ENCODE measurements at regions not wholly inside any gene's neighbourhood (a gene's known extent, or its start where the extent isn't known, plus 50 kb on each side); places are given as distances from the start of the nearest gene placed in this dataset.

DNA sequence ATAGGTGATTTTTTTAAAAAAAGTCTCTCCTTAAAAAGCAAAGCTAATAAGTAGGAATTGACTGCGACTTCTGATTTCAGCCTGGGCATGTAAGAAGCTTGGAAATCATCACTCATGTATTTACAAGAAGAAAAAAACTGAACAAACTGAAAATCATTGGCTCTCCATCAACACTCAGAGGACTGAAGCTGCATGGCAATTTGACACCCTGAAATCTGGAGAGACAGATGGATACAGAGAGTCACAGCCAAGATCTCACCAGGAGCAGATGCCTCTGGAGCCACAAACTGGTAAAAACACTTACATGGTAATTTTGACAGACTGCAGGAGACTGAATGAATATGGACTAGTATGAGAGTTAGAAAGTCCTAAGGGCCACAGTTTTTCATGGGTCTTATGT is 191.2 kb upstream of the TCF21 start:
- ATAC-seq, result no peak

DNA sequence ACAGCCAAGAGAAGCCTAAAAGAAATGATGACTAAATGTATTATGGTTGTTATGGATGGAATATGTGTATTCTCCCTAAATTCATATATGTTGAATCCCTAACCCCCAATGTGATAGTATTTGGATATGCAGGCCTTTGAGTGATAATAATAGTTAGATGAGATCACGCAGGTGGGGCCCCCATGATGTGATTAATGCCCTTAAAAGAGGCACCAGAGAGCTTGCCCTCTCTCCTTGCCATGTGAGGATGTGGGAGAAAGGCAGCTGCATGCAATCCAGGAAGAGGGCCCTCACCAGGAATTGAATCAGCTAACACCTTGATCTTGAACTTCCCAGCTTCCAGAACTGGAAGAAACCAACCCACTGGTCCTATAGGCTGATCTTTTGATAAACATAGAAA is 190.6 kb upstream of the TCF21 start:
- ATAC-seq, result no peak

DNA sequence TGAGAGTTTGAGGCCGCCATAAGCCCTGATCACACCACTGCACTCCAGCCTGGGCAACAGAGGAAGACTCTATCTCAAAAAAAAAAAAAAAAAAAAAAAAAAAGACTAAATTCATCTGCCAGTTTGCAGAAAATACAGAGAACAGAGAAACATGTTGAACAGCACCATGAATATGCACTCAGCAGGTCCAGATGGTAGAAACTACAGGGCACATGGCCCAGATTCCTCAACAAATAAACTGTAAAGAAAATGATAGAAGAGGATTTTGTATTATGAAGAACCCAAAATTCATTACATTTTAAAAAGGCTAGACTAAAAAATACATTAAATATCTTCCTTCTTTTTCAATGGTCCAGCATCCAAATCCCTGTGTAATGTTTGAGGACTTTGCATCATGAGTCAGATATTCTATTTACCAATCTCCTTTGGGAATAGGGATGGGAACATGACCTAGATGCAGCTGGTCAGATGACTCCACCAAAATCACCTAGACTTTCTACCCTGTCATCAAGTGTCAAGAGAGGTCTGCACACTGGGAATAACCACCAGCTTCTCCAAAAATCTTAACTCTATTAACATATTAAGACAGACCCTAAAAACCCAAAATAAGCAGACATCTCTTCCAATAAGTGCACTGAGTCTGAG is 189.1 kb upstream of the TCF21 start:
- no peak for ATAC-seq

DNA sequence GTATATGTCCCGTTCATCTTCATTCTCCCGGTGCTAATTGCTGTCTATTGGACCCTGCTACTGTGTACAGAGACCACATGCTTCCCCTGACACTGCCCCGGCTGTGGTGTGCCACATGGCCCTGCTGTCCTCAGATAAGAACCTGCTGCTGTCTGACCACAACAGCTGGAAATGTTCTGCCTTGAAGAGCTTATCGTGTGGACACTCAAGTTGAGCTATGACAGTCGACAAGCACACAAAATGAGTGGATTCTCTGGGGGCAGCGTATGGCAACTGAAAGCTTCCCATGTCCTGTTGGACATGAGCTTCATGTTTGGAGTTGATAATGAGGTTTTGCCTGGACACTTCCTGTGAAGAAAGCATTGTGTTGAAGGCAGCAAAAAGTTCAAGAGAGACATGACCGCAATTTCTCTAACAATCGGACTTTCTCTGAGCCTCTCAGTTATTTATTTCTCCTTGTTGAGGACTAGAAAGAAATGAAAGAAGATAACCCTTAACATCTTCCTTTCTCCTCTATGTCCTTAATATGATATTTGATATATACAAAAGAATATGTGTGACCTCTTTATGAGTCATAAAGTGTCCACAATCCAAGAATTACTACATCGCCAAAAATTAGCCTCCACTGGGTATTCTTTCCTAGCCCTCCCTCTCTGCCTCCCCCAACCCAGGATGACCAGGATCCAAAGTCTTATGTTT is 187.1 kb upstream of the TCF21 start:
- ATAC-seq, result no peak

DNA sequence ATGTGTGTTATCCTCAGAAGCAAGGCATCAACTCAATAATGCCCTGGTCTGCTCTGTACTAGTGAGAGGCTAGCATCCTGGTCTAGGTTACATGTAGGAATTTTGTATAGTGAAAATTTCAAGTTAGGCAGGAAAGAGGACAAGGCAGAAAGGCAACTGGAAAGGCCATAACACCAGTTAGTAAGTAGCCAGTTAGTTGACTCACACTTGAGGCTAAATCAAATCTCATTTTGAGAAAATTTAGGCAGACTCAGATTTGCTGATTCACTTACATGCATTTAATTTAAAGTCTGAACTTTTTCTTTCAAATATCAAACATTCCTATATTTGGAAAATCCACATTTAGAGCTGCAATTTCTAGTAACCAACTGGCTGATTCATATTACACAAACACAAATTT is 184.5 kb upstream of the TCF21 start:
- ATAC-seq, result no peak

DNA sequence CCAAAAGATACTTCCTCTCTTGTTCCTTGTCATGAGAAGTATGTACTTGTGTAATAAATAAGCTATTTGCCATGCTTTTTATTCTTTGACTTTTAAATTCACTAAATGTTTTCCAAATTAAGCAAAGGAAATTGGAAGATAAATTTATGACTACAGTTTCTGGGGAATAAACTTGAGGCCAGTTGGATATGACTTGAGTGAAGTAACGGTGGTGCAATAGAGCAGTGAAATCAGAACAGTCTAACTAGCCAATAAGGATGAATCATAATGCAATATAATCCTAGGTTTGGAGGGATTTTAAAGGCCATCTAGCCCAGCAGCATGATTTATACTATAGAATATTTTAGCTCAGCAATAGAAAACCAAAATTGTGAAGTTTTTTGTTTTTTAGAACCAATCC is 183.8 kb upstream of the TCF21 start:
- ATAC-seq, result no peak

DNA sequence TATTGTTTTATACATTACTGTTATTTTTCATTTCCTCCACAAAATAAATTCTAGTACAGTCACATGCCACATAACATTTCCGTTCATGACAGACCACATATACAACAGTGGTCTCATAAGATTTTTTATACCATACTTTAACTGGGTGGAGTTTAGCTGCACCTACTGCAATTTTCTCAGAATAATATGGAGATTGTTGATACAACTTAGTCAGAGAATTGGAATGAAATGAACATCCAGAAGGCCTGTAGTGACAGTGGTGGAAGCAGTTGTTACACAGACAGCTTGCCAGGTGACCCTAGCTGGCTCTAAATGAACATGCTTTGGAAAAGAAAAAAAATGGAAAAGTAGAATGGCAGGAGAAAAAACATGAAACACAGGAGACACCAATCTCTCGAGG is 183.2 kb upstream of the TCF21 start:
- no peak for ATAC-seq

DNA sequence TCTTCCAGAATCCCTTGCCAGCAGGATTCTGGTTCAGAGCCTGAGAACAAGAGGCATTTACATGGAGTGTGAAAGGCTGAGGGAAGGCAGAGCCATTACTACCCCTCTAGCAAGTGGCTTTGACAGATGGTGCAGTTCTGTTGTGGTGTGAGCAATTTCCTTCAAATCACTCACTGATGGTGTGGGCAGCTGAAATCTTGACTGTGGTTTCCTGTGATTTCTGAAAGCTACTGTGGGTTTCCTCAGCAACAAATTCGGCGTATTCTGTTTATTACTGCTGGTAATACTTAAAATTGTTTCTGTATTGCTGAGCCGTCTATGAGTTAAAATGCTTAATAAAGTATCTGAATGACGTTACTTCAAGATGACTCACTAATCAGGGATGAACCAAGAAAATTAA is 181.5 kb upstream of the TCF21 start:
- ATAC-seq, result no peak

DNA sequence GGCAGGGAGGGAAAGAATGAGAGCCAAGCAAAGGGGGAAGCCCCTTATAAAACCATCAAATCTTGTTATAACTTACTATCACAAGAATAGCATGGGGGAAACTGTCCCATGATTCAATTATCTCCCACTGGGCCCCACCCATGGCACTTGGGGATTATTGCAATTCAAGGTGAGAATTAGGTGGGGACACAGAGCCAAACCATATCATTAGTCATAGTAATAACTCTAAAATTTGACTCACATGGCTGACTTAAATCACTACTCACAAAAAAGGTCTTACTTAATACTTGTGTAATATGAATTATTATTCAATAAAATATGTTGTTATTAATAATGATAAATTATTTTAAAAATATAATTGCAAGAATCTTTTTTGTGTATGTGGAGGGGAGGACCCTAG is 178.1 kb upstream of the TCF21 start:
- ATAC-seq, result no peak

DNA sequence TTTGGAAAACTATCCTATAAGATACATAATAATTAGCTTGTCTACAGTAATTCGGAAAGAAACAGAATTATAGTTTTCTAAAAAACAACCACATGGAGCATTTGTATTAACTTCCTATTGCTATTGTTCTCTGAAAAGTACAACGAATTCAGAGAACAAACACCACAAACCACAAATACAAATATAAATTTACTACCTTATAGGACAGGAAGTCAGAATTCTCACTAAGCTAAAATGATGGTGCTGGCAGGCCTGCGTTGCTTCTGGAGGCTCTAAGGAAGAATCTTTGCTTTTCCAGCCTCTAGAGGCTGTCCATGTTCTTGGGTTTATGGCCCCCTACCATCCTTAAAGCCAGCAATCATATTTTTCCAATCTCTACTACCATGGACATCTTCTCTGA is 173.6 kb upstream of the TCF21 start:
- no peak for ATAC-seq

DNA sequence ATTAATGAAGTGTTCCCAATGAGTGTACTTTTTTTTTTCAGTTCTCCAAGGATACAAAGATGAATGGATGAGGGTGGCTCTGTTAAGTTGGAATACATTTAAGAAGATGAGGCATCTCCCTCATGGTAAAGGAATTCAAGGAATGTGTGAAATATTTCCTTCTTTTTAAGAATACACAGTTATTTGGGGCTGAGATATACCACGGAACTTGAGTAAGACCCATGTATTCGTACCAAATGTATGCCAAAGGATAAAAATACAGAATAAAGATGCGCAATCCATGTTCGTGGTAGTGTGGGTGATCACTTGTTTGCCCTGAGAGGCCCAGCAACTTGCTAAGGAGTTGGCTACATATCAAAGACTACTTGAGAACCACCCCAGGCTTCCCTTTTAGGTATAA is 164.2 kb upstream of the TCF21 start:
- ATAC-seq, result no peak

DNA sequence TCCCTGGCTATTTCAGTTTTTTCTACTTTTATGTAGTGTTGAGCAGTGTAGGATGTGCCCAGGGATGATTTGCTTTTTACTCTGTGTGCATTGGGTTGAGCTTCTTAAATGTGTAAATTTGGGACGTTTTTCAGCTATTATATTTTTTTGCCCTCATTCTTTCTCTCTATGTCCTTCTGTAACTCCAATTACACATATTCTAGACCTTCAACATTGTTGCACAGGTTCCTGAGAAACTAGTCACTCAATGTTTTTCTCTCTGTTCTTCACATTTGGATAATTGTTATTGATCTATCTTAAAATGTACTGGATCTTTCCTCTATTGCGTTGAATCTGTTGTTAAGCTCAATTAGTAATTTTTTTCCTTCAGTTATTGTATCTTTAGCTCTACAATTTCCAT is 162.7 kb upstream of the TCF21 start:
- no peak for ATAC-seq

DNA sequence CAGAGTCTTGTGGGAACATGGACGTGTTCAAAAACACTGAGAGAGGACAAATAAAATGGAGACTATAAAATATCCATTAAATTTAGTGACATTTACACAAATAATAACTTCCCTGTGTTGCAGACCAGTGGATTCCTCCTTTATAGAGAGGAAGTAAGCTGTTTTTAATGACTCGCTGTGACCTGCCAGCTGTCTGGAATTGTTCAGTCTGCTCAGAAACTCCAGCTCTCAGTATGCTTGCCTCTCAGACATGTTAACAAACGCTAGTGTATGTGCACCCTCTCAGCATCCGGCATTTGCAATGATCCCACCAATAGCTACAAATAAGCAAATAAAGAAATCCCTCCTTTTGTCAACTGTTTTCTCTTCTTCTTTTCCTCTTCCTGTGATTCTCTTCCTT is 158.0 kb upstream of the TCF21 start:
- ATAC-seq, result no peak

DNA sequence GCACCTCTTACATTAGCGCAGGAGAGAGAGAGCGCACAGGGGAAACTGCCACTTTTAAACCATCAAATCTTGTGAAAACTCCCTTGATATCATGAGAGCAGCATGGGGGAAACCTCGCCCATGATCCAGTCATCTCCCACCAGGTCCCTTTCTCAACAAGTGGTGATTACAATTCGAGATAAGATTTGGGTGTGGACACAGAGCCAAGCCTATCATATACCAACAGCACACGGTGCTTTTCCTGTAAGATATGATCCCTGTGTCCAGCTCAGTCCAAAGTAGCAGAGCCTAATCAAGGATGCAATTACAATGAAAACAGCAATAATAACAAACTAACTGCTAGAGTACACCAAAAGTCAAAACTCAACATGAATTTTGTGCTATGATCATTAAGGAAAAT is 148.7 kb upstream of the TCF21 start:
- no peak for ATAC-seq

DNA sequence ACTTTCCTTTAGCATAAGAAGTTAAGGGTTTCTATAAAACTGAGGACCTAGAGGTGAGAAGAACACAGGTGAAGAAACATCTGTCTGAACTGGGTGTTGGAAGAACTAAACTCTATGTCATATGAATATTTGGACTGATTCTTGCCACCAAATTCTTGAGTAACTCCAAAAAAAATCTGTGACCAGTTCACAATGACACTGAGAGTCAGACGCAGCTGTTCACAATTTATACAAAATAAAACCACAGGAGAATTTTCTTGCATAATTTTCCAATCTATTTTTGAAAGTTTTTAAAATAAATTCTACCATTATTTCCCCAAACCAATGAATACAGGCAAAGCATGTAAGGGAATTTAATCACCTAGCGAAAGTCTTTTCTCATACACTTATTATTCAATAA is 148.1 kb upstream of the TCF21 start:
- no peak for ATAC-seq

DNA sequence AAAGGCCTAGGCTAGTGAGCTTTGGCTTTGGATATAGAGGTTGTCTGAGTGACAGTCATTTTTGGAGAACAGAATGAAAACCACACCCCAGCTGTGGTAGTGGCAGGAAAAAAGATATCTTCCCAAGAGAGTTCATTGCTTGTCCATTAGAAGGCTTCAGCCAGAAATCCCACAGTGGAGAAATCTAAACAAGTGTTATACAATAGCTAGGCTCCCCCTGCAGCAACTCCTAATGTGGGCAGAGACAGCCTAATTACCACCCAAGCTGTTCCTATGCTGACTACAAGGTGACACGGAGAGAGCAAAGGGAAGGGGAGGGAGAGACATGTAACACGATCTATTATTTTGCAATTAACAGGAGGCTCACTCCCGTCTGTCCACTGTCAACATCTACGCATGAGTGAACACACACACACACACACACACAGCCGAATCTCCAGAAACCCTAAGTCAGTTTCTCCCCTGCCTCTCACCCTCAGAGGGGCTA is 147.5 kb upstream of the TCF21 start:
- ATAC-seq, result no peak

DNA sequence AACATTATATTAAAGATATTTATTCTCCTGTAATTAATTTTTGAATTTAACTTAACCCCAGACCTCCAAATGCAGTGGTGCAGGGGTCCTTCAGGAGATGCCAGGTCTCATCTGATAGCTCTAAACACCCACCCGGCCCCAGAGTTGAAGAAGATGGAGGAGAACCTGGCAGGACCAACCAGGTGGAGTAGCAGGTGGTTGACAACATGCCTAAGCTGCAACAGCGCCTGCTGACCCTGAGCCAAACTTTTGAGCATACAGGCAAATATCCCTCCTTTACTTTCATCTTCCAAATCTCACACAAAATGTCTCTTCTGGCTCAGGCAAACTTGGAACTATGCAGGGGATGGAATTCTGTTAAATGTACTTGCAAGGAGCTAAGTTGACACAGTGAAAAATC is 145.3 kb upstream of the TCF21 start:
- ATAC-seq, result no peak

DNA sequence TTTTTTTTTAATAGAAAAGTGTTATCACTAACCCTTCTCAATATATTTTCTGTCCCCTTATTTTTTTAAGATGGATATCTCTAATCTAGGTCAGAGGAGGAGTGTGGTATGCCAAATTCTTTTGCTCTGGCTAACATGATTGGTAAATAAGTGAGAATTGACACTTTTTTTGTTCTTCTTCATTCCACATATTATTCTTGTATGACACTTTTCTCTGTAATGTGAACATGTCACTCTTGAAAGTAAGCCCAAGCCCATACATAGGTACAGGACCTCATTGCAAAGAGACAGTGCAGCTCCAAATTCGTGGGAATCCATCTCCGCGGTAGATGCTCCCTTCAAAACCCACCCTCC is 142.5 kb upstream of the TCF21 start:
- no peak for ATAC-seq

DNA sequence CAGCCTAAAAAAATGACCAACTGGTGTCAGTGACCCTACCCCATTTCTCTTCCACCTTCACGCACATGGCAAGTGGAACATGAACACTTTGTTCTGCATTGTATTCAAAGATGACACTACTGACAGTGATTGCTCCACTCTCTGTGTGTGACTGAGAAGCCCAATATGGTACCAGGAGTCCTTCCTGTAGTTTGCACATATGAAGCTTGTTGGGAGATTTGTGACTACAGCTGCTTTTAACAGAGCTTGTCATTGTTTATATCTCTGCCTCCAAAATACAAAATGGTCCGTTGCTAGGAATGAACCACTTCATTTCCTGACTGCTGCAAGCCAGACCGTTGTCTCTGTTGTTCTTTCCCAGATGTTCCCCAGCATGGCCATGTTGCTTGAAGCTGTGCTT is 140.3 kb upstream of the TCF21 start:
- ATAC-seq, result no peak

DNA sequence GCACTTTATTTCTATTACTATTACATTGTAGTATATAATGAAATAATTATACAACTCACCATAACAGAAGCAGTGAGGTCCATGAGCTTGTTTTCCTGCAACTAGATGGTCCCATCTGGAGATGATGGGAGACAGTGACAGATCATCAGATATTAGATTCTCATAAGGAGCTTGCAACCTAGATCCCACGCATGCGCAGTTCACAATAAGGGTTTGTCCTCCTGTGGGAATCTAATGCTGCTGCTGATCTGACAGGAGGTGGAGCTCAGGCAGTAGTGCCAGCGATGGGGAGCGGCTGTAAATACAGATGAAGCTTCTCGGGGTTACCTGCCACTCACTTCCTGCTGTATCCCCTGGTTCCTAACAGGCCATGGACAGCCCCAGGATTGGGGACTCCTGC is 139.5 kb upstream of the TCF21 start:
- no peak for ATAC-seq

DNA sequence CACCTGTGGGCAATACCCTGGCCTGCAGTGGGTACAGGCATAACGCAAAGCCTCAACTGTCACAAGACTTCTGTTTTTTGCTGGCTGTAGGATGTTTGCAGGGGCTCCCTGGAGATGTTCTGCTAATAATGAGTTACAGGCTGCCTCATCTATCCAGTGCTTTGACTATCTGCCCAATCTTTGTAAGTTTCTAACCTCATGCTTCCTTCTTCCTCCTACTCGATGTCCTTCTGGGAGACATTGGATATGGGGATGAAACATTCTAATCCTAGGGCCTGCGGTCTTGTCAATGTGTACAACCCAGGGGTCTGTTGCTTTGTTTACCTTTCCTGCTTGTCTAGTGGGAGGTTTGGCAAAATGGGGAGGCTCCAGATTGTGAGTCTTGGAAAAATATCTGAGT is 136.8 kb upstream of the TCF21 start:
- ATAC-seq, result no peak

DNA sequence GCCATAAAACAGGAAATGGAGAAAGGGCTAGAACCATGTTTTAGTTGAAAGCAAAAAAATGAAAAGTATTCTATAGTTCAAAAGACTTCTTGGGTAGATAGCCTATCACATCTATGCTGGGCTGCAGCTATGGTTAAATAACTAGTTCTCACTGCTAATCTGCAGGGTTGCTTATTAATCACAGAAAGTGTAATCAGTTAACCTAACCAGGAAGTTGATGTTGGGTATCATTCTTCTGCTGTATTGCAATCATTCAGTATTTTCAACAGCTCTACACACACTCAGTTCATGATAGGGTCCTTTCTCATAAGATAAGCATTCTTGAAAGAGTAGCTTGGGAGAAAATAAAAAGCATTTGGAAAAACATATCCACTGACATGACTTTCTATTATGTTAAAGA is 135.2 kb upstream of the TCF21 start:
- ATAC-seq, result no peak

DNA sequence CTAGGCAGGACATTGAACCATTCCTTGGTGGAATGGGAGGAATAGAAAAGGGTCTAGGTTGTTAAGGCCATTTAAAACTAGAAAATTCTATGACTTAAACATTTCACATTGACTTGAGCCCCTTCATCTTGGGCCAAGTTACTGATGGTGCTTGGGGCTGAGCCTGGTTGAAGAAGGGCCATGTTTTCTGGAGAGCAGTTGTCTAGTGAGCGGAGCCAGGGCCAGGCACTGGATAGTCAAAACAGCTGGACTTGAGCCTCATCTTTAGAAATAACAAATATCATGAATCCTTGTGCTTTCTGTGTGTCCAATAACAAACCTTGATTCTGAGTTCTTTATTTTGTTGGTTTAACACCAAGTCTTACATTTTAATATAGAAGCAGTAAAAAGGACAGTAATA is 134.6 kb upstream of the TCF21 start:
- ATAC-seq, result no peak

DNA sequence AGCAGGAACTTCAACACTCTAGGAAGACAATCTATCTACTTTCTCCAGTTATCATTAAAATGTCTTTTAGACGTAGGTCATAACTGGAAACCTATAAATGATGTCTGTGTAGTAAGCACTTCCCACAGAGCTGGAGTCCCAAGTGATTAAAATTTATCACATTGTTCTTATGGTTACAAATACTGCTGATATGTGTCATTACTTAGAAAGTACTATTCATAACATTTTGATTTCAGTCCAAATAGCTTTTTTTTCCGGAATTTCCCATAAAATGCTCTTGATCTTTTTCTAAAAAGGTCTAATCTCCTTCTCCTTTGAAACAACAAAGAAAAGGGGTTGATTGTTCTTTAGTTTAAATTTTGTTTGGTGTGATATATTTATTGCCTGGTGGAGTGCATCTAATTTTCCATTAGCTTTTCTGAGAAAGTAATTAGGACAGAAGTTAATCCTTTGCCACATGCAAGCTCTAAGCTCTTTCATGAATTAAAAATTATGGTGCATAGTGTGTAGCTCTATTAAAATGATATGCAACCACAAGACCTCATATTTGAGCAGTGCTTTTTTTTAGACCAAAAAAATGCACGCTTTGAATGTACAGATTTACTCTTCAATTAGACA is 132.7 kb upstream of the TCF21 start:
- ATAC-seq, result no peak

DNA sequence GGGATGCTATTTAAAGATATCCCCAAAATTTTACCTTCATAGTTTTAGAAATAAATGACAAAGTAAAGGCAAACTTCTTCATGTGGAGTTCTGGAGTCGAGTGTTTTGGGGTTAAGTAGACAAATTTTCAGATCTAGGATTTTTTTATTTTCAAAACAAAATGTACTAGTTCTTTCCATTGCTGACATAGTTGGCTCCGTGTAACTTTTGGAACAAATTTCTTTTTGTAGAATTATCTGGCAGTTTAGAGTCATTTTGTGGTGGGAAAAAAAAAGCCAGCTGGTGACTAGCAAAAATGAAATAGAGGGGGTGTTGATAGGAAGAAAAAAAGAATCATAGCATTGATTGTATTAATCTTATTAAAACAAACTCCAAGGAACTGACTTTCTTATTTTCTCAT is 131.6 kb upstream of the TCF21 start:
- ATAC-seq, result no peak
